WTC11 (cell line): ENCODE measurements at regions not wholly inside any gene's neighbourhood (a gene's known extent, or its start where the extent isn't known, plus 50 kb on each side); places are given as distances from the start of the nearest gene placed in this dataset.
A peak's percentile ranks its signal among the peaks of the same experiment; 100 is the strongest.

ENCODE experiments used
- ATAC-seq: fragments of 200-7000 bp; cut with Tn5 transposase; 2 replicates; pipeline ENCODE4 v1.10.0; 2021; ENCODE audit warnings: mild to moderate bottlenecking, moderate library complexity
- CTCF ChIA-PET: fragments of 300-600 bp; sonication (Branson Sonifier 250); formaldehyde crosslinking; loops from one replicate; lab custom pipeline; 2021; ENCODE audit warnings: antibody characterized with exemption; lab: Charles Lee
- POLR2A ChIA-PET: fragments of 350-600 bp; sonication (Branson Sonifier 250); formaldehyde crosslinking; loops from one replicate; lab custom pipeline; 2021; ENCODE audit warnings: antibody characterized with exemption; lab: Charles Lee
- DNase-seq: peaks from one replicate; pipeline ENCODE4 v3.0.0; 2021; ENCODE audit warnings: low spot score
- H3K27ac Mint-ChIP-seq: 2 replicates; pipeline ENCODE4 v1.8.0; 2021; ENCODE audit warnings: mixed read lengths
- H3K27me3 Mint-ChIP-seq: 2 replicates; pipeline ENCODE4 v1.8.0; 2021; ENCODE audit warnings: low read depth, mild to moderate bottlenecking, moderate library complexity, mixed read lengths
- H3K36me3 Mint-ChIP-seq: 2 replicates; pipeline ENCODE4 v1.8.0; 2021; ENCODE audit warnings: mixed read lengths
- H3K4me1 Mint-ChIP-seq: 2 replicates; pipeline ENCODE4 v1.8.0; 2022; ENCODE audit warnings: mixed read lengths
- H3K4me3 Mint-ChIP-seq: 2 replicates; pipeline ENCODE4 v1.8.0; 2021; ENCODE audit warnings: mild to moderate bottlenecking, moderate library complexity, mixed read lengths
- H3K9me3 Mint-ChIP-seq: 2 replicates; pipeline ENCODE4 v1.8.0; 2021; ENCODE audit warnings: mixed read lengths
- ATF1 ChIP-seq: sonication (generic); formaldehyde crosslinking; IDR thresholded peaks from 2 replicates; pipeline ENCODE4 v1.8.1; 2023; ENCODE audit warnings: mild to moderate bottlenecking, moderate library complexity, missing genetic modification reagents
- E2F1 ChIP-seq: sonication (generic); formaldehyde crosslinking; IDR thresholded peaks from 2 replicates; pipeline ENCODE4 v1.8.0; 2022; ENCODE audit warnings: mild to moderate bottlenecking, missing genetic modification reagents
- EMX1 ChIP-seq: fragments of 250-450 bp; sonication (Bioruptor Pico); IDR thresholded peaks from 2 replicates; pipeline ENCODE4 v1.8.0; 2021; ENCODE audit warnings: mild to moderate bottlenecking
- FOXP4 ChIP-seq: sonication (generic); formaldehyde crosslinking; IDR thresholded peaks from 2 replicates; pipeline ENCODE4 v1.8.0; 2022; ENCODE audit warnings: mild to moderate bottlenecking, missing genetic modification reagents
- GRHL2 ChIP-seq: fragments of 250-450 bp; sonication (Bioruptor Pico); IDR thresholded peaks from 2 replicates; pipeline ENCODE4 v1.8.0; 2022; ENCODE audit warnings: mild to moderate bottlenecking, moderate library complexity; ENCODE audit not compliant: insufficient replicate concordance, severe bottlenecking
- MYBL2 ChIP-seq: sonication (generic); formaldehyde crosslinking; IDR thresholded peaks from 2 replicates; pipeline ENCODE4 v1.8.1; 2023; ENCODE audit warnings: mild to moderate bottlenecking, moderate library complexity, missing genetic modification reagents
- NFATC4 ChIP-seq: fragments of 250-450 bp; sonication (Bioruptor Pico); IDR thresholded peaks from 2 replicates; pipeline ENCODE4 v1.9.0; 2021; ENCODE audit warnings: mild to moderate bottlenecking
- NFYB ChIP-seq: sonication (generic); formaldehyde crosslinking; conservative IDR thresholded peaks from 2 replicates; pipeline ENCODE4 v1.8.0; 2022; ENCODE audit warnings: low read depth, missing genetic modification reagents
- NR1H2 ChIP-seq: sonication (generic); formaldehyde crosslinking; IDR thresholded peaks from 2 replicates; pipeline ENCODE4 v1.9.0; 2021; ENCODE audit warnings: mild to moderate bottlenecking, moderate library complexity, missing genetic modification reagents
- PRDM15 ChIP-seq: sonication (generic); formaldehyde crosslinking; IDR thresholded peaks from 2 replicates; pipeline ENCODE4 v1.8.0; 2022; ENCODE audit warnings: missing genetic modification reagents
- RORB ChIP-seq: fragments of 250-450 bp; sonication (Bioruptor Pico); IDR thresholded peaks from 2 replicates; pipeline ENCODE4 v1.9.0; 2021; ENCODE audit warnings: mild to moderate bottlenecking
- TCF7 ChIP-seq: sonication (generic); formaldehyde crosslinking; IDR thresholded peaks from 2 replicates; pipeline ENCODE4 v1.8.0; 2022; ENCODE audit warnings: mild to moderate bottlenecking, low read depth, missing genetic modification reagents, moderate library complexity
- TEAD1 ChIP-seq: sonication (generic); formaldehyde crosslinking; IDR thresholded peaks from 2 replicates; pipeline ENCODE4 v1.8.0; 2022; ENCODE audit warnings: mild to moderate bottlenecking, missing genetic modification reagents
- ZNF121 ChIP-seq: sonication (generic); formaldehyde crosslinking; IDR thresholded peaks from 2 replicates; pipeline ENCODE4 v1.8.0; 2023; ENCODE audit warnings: missing genetic modification reagents
- ZNF138 ChIP-seq: sonication (generic); formaldehyde crosslinking; conservative IDR thresholded peaks from 2 replicates; pipeline ENCODE4 v1.8.1; 2022; ENCODE audit warnings: mild to moderate bottlenecking, moderate library complexity, missing genetic modification reagents
- ZNF219 ChIP-seq: sonication (generic); formaldehyde crosslinking; IDR thresholded peaks from 2 replicates; pipeline ENCODE4 v1.8.0; 2023; ENCODE audit warnings: missing genetic modification reagents, mild to moderate bottlenecking, borderline replicate concordance
- ZNF317 ChIP-seq: sonication (generic); formaldehyde crosslinking; IDR thresholded peaks from 2 replicates; pipeline ENCODE4 v1.8.1; 2023; ENCODE audit warnings: low read depth, mild to moderate bottlenecking, moderate library complexity, missing genetic modification reagents, borderline replicate concordance
- ZNF416 ChIP-seq: fragments of 250-450 bp; sonication (Bioruptor Pico); IDR thresholded peaks from 2 replicates; pipeline ENCODE4 v1.9.0; 2021; ENCODE audit warnings: mild to moderate bottlenecking, inconsistent platforms
- ZNF425 ChIP-seq: fragments of 250-450 bp; sonication (Bioruptor Pico); conservative IDR thresholded peaks from 2 replicates; pipeline ENCODE4 v1.9.0; 2021; ENCODE audit warnings: mild to moderate bottlenecking
- ZSCAN18 ChIP-seq: fragments of 250-450 bp; sonication (Bioruptor Pico); IDR thresholded peaks from 2 replicates; pipeline ENCODE4 v2.1.2; 2022; ENCODE audit warnings: mild to moderate bottlenecking, moderate library complexity

GRCh38 chr2:7934476-7934875 is 747.4 kb upstream of the ID2 start (continued):
- TF ChIP-seq RORB = no peak
- no peak for TF ChIP-seq PRDM15 (CRISPR knock-in tag)
- no peak for TF ChIP-seq ATF1 (CRISPR knock-in tag)
- no peak for TF ChIP-seq GRHL2 (CRISPR knock-in tag)

GRCh38 chr2:7937082-7937481 is 744.8 kb upstream of the ID2 start:
- H3K4me1 Mint-ChIP-seq = peaks cover 14% of the 10 kb centered on the region
- ATAC-seq = no peak
- no peak overlapping the region for H3K4me3 Mint-ChIP-seq
- TF ChIP-seq ZNF416 (CRISPR knock-in tag) = no peak
- TF ChIP-seq, all 79 proteins: peak for 0
- CTCF ChIA-PET = no interaction called here
- POLR2A ChIA-PET = no interaction called here
- Mint-ChIP-seq H3K36me3 (no peaks in the 10 kb centered on the region), H3K27me3 (no peaks in the 10 kb centered on the region; the same call in 1 of the 2 replicates), H3K9me3 (peaks cover 10% of the 10 kb centered on the region), H3K27ac (no peak overlapping the region)
- DNase-seq = no peak

GRCh38 chr2:7940723-7941122 is 741.1 kb upstream of the ID2 start:
- POLR2A ChIA-PET = no interaction called here
- peaks cover 14% of the 10 kb centered on the region for H3K4me1 Mint-ChIP-seq
- H3K36me3 Mint-ChIP-seq = no peaks in the 10 kb centered on the region

GRCh38 chr2:7943446-7943845 is 738.4 kb upstream of the ID2 start:
- ChIA-PET POLR2A (no interaction called here), CTCF (no interaction called here)
- Mint-ChIP-seq H3K27me3 (no peaks in the 10 kb centered on the region; the same call in 1 of the 2 replicates), H3K4me3 (no peak overlapping the region), H3K36me3 (no peaks in the 10 kb centered on the region), H3K27ac (no peak overlapping the region), H3K4me1 (peaks cover 14% of the 10 kb centered on the region), H3K9me3 (peaks cover 10% of the 10 kb centered on the region)
- DNase-seq = no peak
- peak; percentile 20; the same call in 1 of the 2 replicates for ATAC-seq
- no peak for TF ChIP-seq TCF7 (CRISPR knock-in tag)
- no peak for TF ChIP-seq ZNF138 (CRISPR knock-in tag)
- TF ChIP-seq EMX1 (CRISPR knock-in tag) = no peak
- no peak for TF ChIP-seq NR1H2 (CRISPR knock-in tag)
- TF ChIP-seq MYBL2 = no peak
- TF ChIP-seq TEAD1 (CRISPR knock-in tag) = no peak
- no peak for TF ChIP-seq ZNF317 (CRISPR knock-in tag)
- no peak for TF ChIP-seq FOXP4 (CRISPR knock-in tag)
- no peak for TF ChIP-seq ZSCAN18 (CRISPR knock-in tag)
- no peak for TF ChIP-seq ZNF219 (CRISPR knock-in tag)
- TF ChIP-seq E2F1 = no peak

More at GRCh38 chr2:7940723-7941122, 741.1 kb upstream of the ID2 start:
- Mint-ChIP-seq H3K9me3 (peaks cover 10% of the 10 kb centered on the region), H3K4me3 (no peak overlapping the region), H3K27me3 (no peaks in the 10 kb centered on the region; the same call in 1 of the 2 replicates), H3K27ac (no peak overlapping the region)
- TF ChIP-seq ZNF425 (CRISPR knock-in tag) = no peak
- no peak for TF ChIP-seq NFATC4 (CRISPR knock-in tag)
- no peak for TF ChIP-seq ZNF121
- no peak for TF ChIP-seq NFYB (CRISPR knock-in tag)
- no peak for TF ChIP-seq ZNF138 (CRISPR knock-in tag)
- no peak for ATAC-seq
- CTCF ChIA-PET = no interaction called here
- DNase-seq = no peak
